WTC11 (cell line): ENCODE measurements at regions not wholly inside any gene's neighbourhood (a gene's known extent, or its start where the extent isn't known, plus 50 kb on each side); places are given as distances from the start of the nearest gene placed in this dataset.

Experiments used
- ATAC-seq: fragments of 200-7000 bp; cut with Tn5 transposase; 2 replicates; pipeline ENCODE4 v1.10.0; 2021; ENCODE audit warnings: mild to moderate bottlenecking, moderate library complexity
- CTCF ChIA-PET: fragments of 300-600 bp; sonication (Branson Sonifier 250); formaldehyde crosslinking; loops from one replicate; lab custom pipeline; 2021; ENCODE audit warnings: antibody characterized with exemption; lab: Charles Lee
- POLR2A ChIA-PET: fragments of 350-600 bp; sonication (Branson Sonifier 250); formaldehyde crosslinking; loops from one replicate; lab custom pipeline; 2021; ENCODE audit warnings: antibody characterized with exemption; lab: Charles Lee
- DNase-seq: peaks from one replicate; pipeline ENCODE4 v3.0.0; 2021; ENCODE audit warnings: low spot score
- H3K27ac Mint-ChIP-seq: 2 replicates; pipeline ENCODE4 v1.8.0; 2021; ENCODE audit warnings: mixed read lengths
- H3K27me3 Mint-ChIP-seq: 2 replicates; pipeline ENCODE4 v1.8.0; 2021; ENCODE audit warnings: low read depth, mild to moderate bottlenecking, moderate library complexity, mixed read lengths
- H3K36me3 Mint-ChIP-seq: 2 replicates; pipeline ENCODE4 v1.8.0; 2021; ENCODE audit warnings: mixed read lengths
- H3K4me1 Mint-ChIP-seq: 2 replicates; pipeline ENCODE4 v1.8.0; 2022; ENCODE audit warnings: mixed read lengths
- H3K4me3 Mint-ChIP-seq: 2 replicates; pipeline ENCODE4 v1.8.0; 2021; ENCODE audit warnings: mild to moderate bottlenecking, moderate library complexity, mixed read lengths
- H3K9me3 Mint-ChIP-seq: 2 replicates; pipeline ENCODE4 v1.8.0; 2021; ENCODE audit warnings: mixed read lengths
- ATF3 ChIP-seq: sonication (generic); formaldehyde crosslinking; conservative IDR thresholded peaks from 2 replicates; pipeline ENCODE4 v1.8.1; 2022; ENCODE audit warnings: mild to moderate bottlenecking, missing genetic modification reagents
- E2F1 ChIP-seq: sonication (generic); formaldehyde crosslinking; IDR thresholded peaks from 2 replicates; pipeline ENCODE4 v1.8.0; 2022; ENCODE audit warnings: mild to moderate bottlenecking, missing genetic modification reagents
- GABPB1 ChIP-seq: sonication (generic); formaldehyde crosslinking; IDR thresholded peaks from 2 replicates; pipeline ENCODE4 v1.8.1; 2023; ENCODE audit warnings: mild to moderate bottlenecking, missing genetic modification reagents
- GRHL2 ChIP-seq: fragments of 250-450 bp; sonication (Bioruptor Pico); IDR thresholded peaks from 2 replicates; pipeline ENCODE4 v1.8.0; 2022; ENCODE audit warnings: mild to moderate bottlenecking, moderate library complexity; ENCODE audit not compliant: insufficient replicate concordance, severe bottlenecking
- IRF2 ChIP-seq: sonication (generic); formaldehyde crosslinking; IDR thresholded peaks from 2 replicates; pipeline ENCODE4 v1.8.0; 2022; ENCODE audit warnings: low read depth, missing genetic modification reagents, borderline replicate concordance
- KAT7 ChIP-seq: sonication (generic); formaldehyde crosslinking; IDR thresholded peaks from 2 replicates; pipeline ENCODE4 v1.8.1; 2023; ENCODE audit warnings: missing genetic modification reagents, mild to moderate bottlenecking, borderline replicate concordance
- MAX ChIP-seq: sonication (generic); formaldehyde crosslinking; IDR thresholded peaks from 2 replicates; pipeline ENCODE4 v1.8.0; 2022; ENCODE audit warnings: mild to moderate bottlenecking, missing genetic modification reagents
- NR2C2 ChIP-seq: sonication (generic); formaldehyde crosslinking; IDR thresholded peaks from 2 replicates; pipeline ENCODE4 v1.8.0; 2022; ENCODE audit warnings: mild to moderate bottlenecking, missing genetic modification reagents
- NR3C1 ChIP-seq: sonication (generic); formaldehyde crosslinking; conservative IDR thresholded peaks from 2 replicates; pipeline ENCODE4 v1.8.1; 2023; ENCODE audit warnings: low read depth, mild to moderate bottlenecking, missing genetic modification reagents
- SMAD4 ChIP-seq: sonication (generic); formaldehyde crosslinking; IDR thresholded peaks from 2 replicates; pipeline ENCODE4 v1.8.0; 2022; ENCODE audit warnings: mild to moderate bottlenecking, missing genetic modification reagents
- ZNF121 ChIP-seq: sonication (generic); formaldehyde crosslinking; IDR thresholded peaks from 2 replicates; pipeline ENCODE4 v1.8.0; 2023; ENCODE audit warnings: missing genetic modification reagents
- ZNF138 ChIP-seq: sonication (generic); formaldehyde crosslinking; conservative IDR thresholded peaks from 2 replicates; pipeline ENCODE4 v1.8.1; 2022; ENCODE audit warnings: mild to moderate bottlenecking, moderate library complexity, missing genetic modification reagents
- ZNF263 ChIP-seq: sonication (generic); formaldehyde crosslinking; IDR thresholded peaks from 2 replicates; pipeline ENCODE4 v1.8.1; 2022; ENCODE audit warnings: low read depth, mild to moderate bottlenecking, moderate library complexity, missing genetic modification reagents
- ZNF396 ChIP-seq: fragments of 250-450 bp; sonication (Bioruptor Pico); IDR thresholded peaks from 2 replicates; pipeline ENCODE4 v1.8.0; 2021; ENCODE audit warnings: mild to moderate bottlenecking, moderate library complexity, borderline replicate concordance
- ZNF671 ChIP-seq: fragments of 250-450 bp; sonication (Bioruptor Pico); IDR thresholded peaks from 2 replicates; pipeline ENCODE4 v1.8.0; 2021; ENCODE audit warnings: mild to moderate bottlenecking
- TF ChIP-seq, protein P1 (sequence below): sonication (generic); formaldehyde crosslinking; IDR thresholded peaks from 2 replicates; pipeline ENCODE4 v1.8.1; 2023; ENCODE audit warnings: mild to moderate bottlenecking, missing genetic modification reagents, moderate library complexity
- TF ChIP-seq, protein P2 (sequence below): sonication (generic); formaldehyde crosslinking; IDR thresholded peaks from 2 replicates; pipeline ENCODE4 v1.8.1; 2023; ENCODE audit warnings: mild to moderate bottlenecking, missing genetic modification reagents
- TF ChIP-seq, protein P3 (sequence below): fragments of 250-450 bp; sonication (Bioruptor Pico); IDR thresholded peaks from 2 replicates; pipeline ENCODE4 v1.9.0; 2021; ENCODE audit warnings: mild to moderate bottlenecking
- TF ChIP-seq, protein P4 (sequence below): sonication (generic); formaldehyde crosslinking; IDR thresholded peaks from 2 replicates; pipeline ENCODE4 v1.8.1; 2022; ENCODE audit warnings: mild to moderate bottlenecking, missing genetic modification reagents, moderate library complexity, borderline replicate concordance

- ATAC-seq (peak; percentile 78), DNase-seq (no peak)
- no peaks in the 10 kb centered on the region for H3K36me3 Mint-ChIP-seq
- 0 out of 2 replicates have a peak, but pooled peaks cover 5% of the 10 kb centered on the region for H3K4me1 Mint-ChIP-seq
- POLR2A ChIA-PET, result no interaction called here
- no peaks in the 10 kb centered on the region for H3K27me3 Mint-ChIP-seq
- H3K9me3 Mint-ChIP-seq, result 0 out of 2 replicates have a peak, but pooled peaks cover 3% of the 10 kb centered on the region
- H3K27ac Mint-ChIP-seq, result no peak overlapping the region
- CTCF ChIA-PET, result interaction anchor here (0.5 to 1.3 kb wide), 5 partner anchors 56 to 1222 kb away, joined by 3 to 8 read pairs (median 3); no protein-coding TSS in a partner anchor
- TF ChIP-seq, protein P1, sequence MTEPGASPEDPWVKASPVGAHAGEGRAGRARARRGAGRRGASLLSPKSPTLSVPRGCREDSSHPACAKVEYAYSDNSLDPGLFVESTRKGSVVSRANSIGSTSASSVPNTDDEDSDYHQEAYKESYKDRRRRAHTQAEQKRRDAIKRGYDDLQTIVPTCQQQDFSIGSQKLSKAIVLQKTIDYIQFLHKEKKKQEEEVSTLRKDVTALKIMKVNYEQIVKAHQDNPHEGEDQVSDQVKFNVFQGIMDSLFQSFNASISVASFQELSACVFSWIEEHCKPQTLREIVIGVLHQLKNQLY (CRISPR knock-in tag), result no peak
- TF ChIP-seq KAT7 (no peak), GABPB1 (CRISPR knock-in tag) (no peak), MAX (CRISPR knock-in tag) (no peak), ZNF263 (CRISPR knock-in tag) (no peak), ZNF396 (CRISPR knock-in tag) (no peak), ZNF138 (CRISPR knock-in tag) (no peak), E2F1 (CRISPR knock-in tag) (no peak), GRHL2 (no peak), NR3C1 (CRISPR knock-in tag) (no peak), ZNF121 (CRISPR knock-in tag) (no peak), NR2C2 (no peak), ATF3 (CRISPR knock-in tag) (no peak), SMAD4 (CRISPR knock-in tag) (no peak)
- TF ChIP-seq, protein P2, sequence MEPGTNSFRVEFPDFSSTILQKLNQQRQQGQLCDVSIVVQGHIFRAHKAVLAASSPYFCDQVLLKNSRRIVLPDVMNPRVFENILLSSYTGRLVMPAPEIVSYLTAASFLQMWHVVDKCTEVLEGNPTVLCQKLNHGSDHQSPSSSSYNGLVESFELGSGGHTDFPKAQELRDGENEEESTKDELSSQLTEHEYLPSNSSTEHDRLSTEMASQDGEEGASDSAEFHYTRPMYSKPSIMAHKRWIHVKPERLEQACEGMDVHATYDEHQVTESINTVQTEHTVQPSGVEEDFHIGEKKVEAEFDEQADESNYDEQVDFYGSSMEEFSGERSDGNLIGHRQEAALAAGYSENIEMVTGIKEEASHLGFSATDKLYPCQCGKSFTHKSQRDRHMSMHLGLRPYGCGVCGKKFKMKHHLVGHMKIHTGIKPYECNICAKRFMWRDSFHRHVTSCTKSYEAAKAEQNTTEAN (CRISPR knock-in tag), result no peak
- TF ChIP-seq, protein P3, sequence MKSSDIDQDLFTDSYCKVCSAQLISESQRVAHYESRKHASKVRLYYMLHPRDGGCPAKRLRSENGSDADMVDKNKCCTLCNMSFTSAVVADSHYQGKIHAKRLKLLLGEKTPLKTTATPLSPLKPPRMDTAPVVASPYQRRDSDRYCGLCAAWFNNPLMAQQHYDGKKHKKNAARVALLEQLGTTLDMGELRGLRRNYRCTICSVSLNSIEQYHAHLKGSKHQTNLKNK (CRISPR knock-in tag), result no peak
- TF ChIP-seq, protein P4, sequence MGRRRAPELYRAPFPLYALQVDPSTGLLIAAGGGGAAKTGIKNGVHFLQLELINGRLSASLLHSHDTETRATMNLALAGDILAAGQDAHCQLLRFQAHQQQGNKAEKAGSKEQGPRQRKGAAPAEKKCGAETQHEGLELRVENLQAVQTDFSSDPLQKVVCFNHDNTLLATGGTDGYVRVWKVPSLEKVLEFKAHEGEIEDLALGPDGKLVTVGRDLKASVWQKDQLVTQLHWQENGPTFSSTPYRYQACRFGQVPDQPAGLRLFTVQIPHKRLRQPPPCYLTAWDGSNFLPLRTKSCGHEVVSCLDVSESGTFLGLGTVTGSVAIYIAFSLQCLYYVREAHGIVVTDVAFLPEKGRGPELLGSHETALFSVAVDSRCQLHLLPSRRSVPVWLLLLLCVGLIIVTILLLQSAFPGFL (CRISPR knock-in tag), result no peak
- H3K4me3 Mint-ChIP-seq, result no peak overlapping the region
Measured at GRCh38 chr14:30129807-30130206, 202.2 kb upstream of the PRKD1 start.

- DNase-seq (no peak), ATAC-seq (no peak)
- POLR2A ChIA-PET, result interaction anchor here (0.6 kb wide), 1 partner anchor 911 kb away, joined by 4 read pairs; no protein-coding TSS in a partner anchor
- H3K4me3 Mint-ChIP-seq, result no peak overlapping the region
- 0 out of 2 replicates have a peak, but pooled peaks cover 5% of the 10 kb centered on the region for H3K4me1 Mint-ChIP-seq
- TF ChIP-seq ZNF671 (CRISPR knock-in tag) (no peak), IRF2 (CRISPR knock-in tag) (no peak)
- TF ChIP-seq, all 79 proteins: peak for 0
- CTCF ChIA-PET, result no interaction called here
- Mint-ChIP-seq H3K27me3 (no peaks in the 10 kb centered on the region), H3K27ac (no peak overlapping the region), H3K36me3 (no peaks in the 10 kb centered on the region), H3K9me3 (0 out of 2 replicates have a peak, but pooled peaks cover 3% of the 10 kb centered on the region)
Measured at GRCh38 chr14:30131581-30132097, 204.0 kb upstream of the PRKD1 start.
